H1 (cell line): ENCODE measurements at regions not wholly inside any gene's neighbourhood (a gene's known extent, or its start where the extent isn't known, plus 50 kb on each side); places are given as distances from the start of the nearest gene placed in this dataset.
A peak's percentile ranks its signal among the peaks of the same experiment; 100 is the strongest.

Experiments used
- CTCF ChIA-PET: fragments of 300-600 bp; sonication (Branson Sonifier 250); formaldehyde crosslinking; loops from one replicate; lab custom pipeline; 2021; ENCODE audit not compliant: partially characterized antibody; lab: Charles Lee
- POLR2A ChIA-PET: fragments of 300-600 bp; sonication (Branson Sonifier 250); formaldehyde crosslinking; loops from one replicate; lab custom pipeline; 2021; ENCODE audit warnings: inconsistent platforms; ENCODE audit not compliant: partially characterized antibody; lab: Charles Lee
- DNase-seq, 2 experiments: peaks; one replicate each; pipeline versions ENCODE4 v3.0.0 to v3.0.0-alpha.2; 2010 to 2022; ENCODE audit warnings: low spot score in 2 of 2, low read depth in 1 of 2, mixed read lengths in 1 of 2
- FAIRE-seq: peaks from 2 replicates; lab custom pipeline; 2011; peaks lifted over from hg19 to GRCh38; lab: Jason Lieb, UNC
- H2AFZ ChIP-seq: 2 replicates; pipeline ENCODE4 v1.8.1; 2012; ENCODE audit warnings: low read length, inconsistent platforms
- H2AK5ac ChIP-seq: 2 replicates; pipeline ENCODE4 v1.6.1; 2013; ENCODE audit warnings: low read depth, low read length
- H2BK120ac ChIP-seq: replicated peaks from 2 replicates; pipeline ENCODE3; 2013; ENCODE audit warnings: low read depth, low read length, inconsistent platforms
- H2BK12ac ChIP-seq: 2 replicates; pipeline ENCODE4 v1.6.1; 2013; ENCODE audit warnings: low read depth, low read length
- H2BK15ac ChIP-seq: 2 replicates; pipeline ENCODE4 v1.6.1; 2013; ENCODE audit warnings: low read length
- H2BK20ac ChIP-seq: 2 replicates; pipeline ENCODE4 v1.6.1; 2013; ENCODE audit warnings: low read length
- H2BK5ac ChIP-seq: 2 replicates; pipeline ENCODE4 v1.6.1; 2013; ENCODE audit warnings: low read depth, low read length
- H3K14ac ChIP-seq: 2 replicates; pipeline ENCODE4 v1.6.1; 2013; ENCODE audit warnings: inconsistent platforms; ENCODE audit not compliant: insufficient read length
- H3K18ac ChIP-seq: 2 replicates; pipeline ENCODE4 v1.6.1; 2013; ENCODE audit warnings: low read length; ENCODE audit errors: extremely low read depth
- H3K23ac ChIP-seq: 2 replicates; pipeline ENCODE4 v1.6.1; 2013; ENCODE audit warnings: inconsistent platforms; ENCODE audit not compliant: insufficient read length
- H3K23me2 ChIP-seq: 2 replicates; pipeline ENCODE4 v1.6.1; 2013; ENCODE audit warnings: low read depth, low read length
- H3K27ac ChIP-seq: 2 replicates; pipeline ENCODE4 v1.6.1; 2011; ENCODE audit warnings: low read depth, low read length, inconsistent platforms
- H3K27me3 ChIP-seq, 4 experiments: replicated peaks in 1 of 4; 1 replicate in 1 of 4; 2 replicates in 3 of 4; pipeline versions ENCODE4 v1.6.1 to v1.8.1; 2011 to 2013; ENCODE audit warnings: low read length in 3 of 4, mild to moderate bottlenecking in 3 of 4, inconsistent platforms in 2 of 4, mixed read lengths in 2 of 4, moderate library complexity in 1 of 4; ENCODE audit not compliant: control insufficient read depth in 3 of 4, insufficient read depth in 3 of 4; ENCODE audit errors: extremely low read depth in 1 of 4
- H3K36me3 ChIP-seq, 4 experiments: 2 replicates each; pipeline versions ENCODE4 v1.6.1 to v1.8.1; 2011 to 2013; ENCODE audit warnings: mild to moderate bottlenecking in 4 of 4, low read length in 3 of 4, moderate library complexity in 2 of 4, control low read depth in 1 of 4, inconsistent platforms in 1 of 4; ENCODE audit not compliant: insufficient read depth in 4 of 4, control insufficient read depth in 2 of 4
- H3K4ac ChIP-seq: replicated peaks from 2 replicates; pipeline ENCODE3; 2013; ENCODE audit warnings: low read length, low read depth, mixed read lengths, inconsistent platforms; ENCODE audit not compliant: insufficient read length
- H3K4me1 ChIP-seq, 4 experiments: replicated peaks in 1 of 4; 1 replicate in 1 of 4; 2 replicates in 3 of 4; pipeline versions ENCODE4 v1.6.1 to v1.8.1; 2011 to 2013; ENCODE audit warnings: low read length in 3 of 4, inconsistent platforms in 2 of 4, mixed read lengths in 1 of 4; ENCODE audit not compliant: insufficient read depth in 4 of 4, control insufficient read depth in 3 of 4
- H3K4me2 ChIP-seq, 2 experiments: 2 replicates each; pipeline versions ENCODE4 v1.6.1 to v1.8.1; 2011 to 2013; ENCODE audit warnings: low read depth in 2 of 2, low read length in 2 of 2, control low read depth in 1 of 2, inconsistent platforms in 1 of 2, mild to moderate bottlenecking in 1 of 2; ENCODE audit not compliant: insufficient read depth in 1 of 2
- H3K4me3 ChIP-seq, 4 experiments: fragments of 200-600, 300-600 bp in 1 of 4; sonication (generic), shearing (Covaris generic), sonication (Bioruptor Twin) in 1 of 4; 2 replicates each; pipeline versions ENCODE4 v1.5.1 to v1.8.1; 2011 to 2016; ENCODE audit warnings: low read length in 4 of 4, low read depth in 3 of 4, control low read depth in 2 of 4, inconsistent platforms in 2 of 4, mild to moderate bottlenecking in 2 of 4, mixed read lengths in 1 of 4, moderate library complexity in 1 of 4; ENCODE audit not compliant: insufficient read depth in 2 of 4; ENCODE audit errors: extremely low read depth in 1 of 4
- H3K56ac ChIP-seq: replicated peaks from 2 replicates; pipeline ENCODE3; 2013; ENCODE audit warnings: low read depth, mild to moderate bottlenecking, mixed read lengths, low read length, inconsistent platforms; ENCODE audit not compliant: insufficient read length
- H3K79me1 ChIP-seq: 2 replicates; pipeline ENCODE4 v1.6.1; 2013; ENCODE audit warnings: low read depth, low read length, control low read depth
- H3K79me2 ChIP-seq, 2 experiments: 2 replicates each; pipeline versions ENCODE4 v1.6.1 to v1.8.1; 2012 to 2013; ENCODE audit warnings: low read length in 2 of 2, mild to moderate bottlenecking in 2 of 2, inconsistent platforms in 1 of 2; ENCODE audit not compliant: insufficient read depth in 2 of 2, control insufficient read depth in 1 of 2
- H3K9ac ChIP-seq, 4 experiments: replicated peaks in 1 of 4; 1 replicate in 1 of 4; 2 replicates in 3 of 4; pipeline versions ENCODE4 v1.6.1 to v1.8.1; 2011 to 2013; ENCODE audit warnings: low read depth in 3 of 4, low read length in 3 of 4, control low read depth in 2 of 4, mild to moderate bottlenecking in 2 of 4, moderate library complexity in 2 of 4, inconsistent platforms in 1 of 4; ENCODE audit errors: extremely low read depth in 1 of 4
- H3K9me3 ChIP-seq, 2 experiments: 2 replicates each; pipeline versions ENCODE4 v1.6.1 to v1.8.1; 2012 to 2013; ENCODE audit warnings: mild to moderate bottlenecking in 2 of 2, moderate library complexity in 2 of 2, control low read depth in 1 of 2, inconsistent platforms in 1 of 2, low read depth in 1 of 2, low read length in 1 of 2, mixed read lengths in 1 of 2; ENCODE audit not compliant: insufficient read depth in 2 of 2
- H4K20me1 ChIP-seq, 2 experiments: replicated peaks in 1 of 2; 2 replicates each; pipeline versions ENCODE3 to v1.8.1; 2011 to 2013; ENCODE audit warnings: inconsistent platforms in 2 of 2, low read length in 2 of 2, mild to moderate bottlenecking in 1 of 2; ENCODE audit not compliant: insufficient read depth in 2 of 2, control insufficient read depth in 1 of 2
- H4K5ac ChIP-seq: 2 replicates; pipeline ENCODE4 v1.6.1; 2013; ENCODE audit warnings: low read length, low read depth, mixed read lengths, inconsistent platforms; ENCODE audit not compliant: insufficient read length
- H4K8ac ChIP-seq: 2 replicates; pipeline ENCODE4 v1.8.0; 2013; ENCODE audit warnings: mild to moderate bottlenecking, moderate library complexity, low read length, inconsistent platforms; ENCODE audit not compliant: insufficient read depth; ENCODE audit errors: extremely low read depth
- H4K91ac ChIP-seq: replicated peaks from 2 replicates; pipeline ENCODE3; 2013; ENCODE audit warnings: low read length, mixed read lengths, inconsistent platforms; ENCODE audit not compliant: insufficient read length
- BACH1 ChIP-seq: IDR thresholded peaks from 2 replicates; pipeline ENCODE4 v1.6.1; 2012; ENCODE audit warnings: low read length, improper control_type of control experiment
- BCL11A ChIP-seq, 2 experiments: IDR thresholded peaks; one replicate each; pipeline ENCODE4 v1.6.1; 2011; ENCODE audit warnings: low read depth in 2 of 2, low read length in 2 of 2, mild to moderate bottlenecking in 2 of 2
- CBX8 ChIP-seq: fragments of 300-800, 300-1000 bp; sonication (generic); IDR thresholded peaks from 2 replicates; pipeline ENCODE4 v1.7.1; 2016; ENCODE audit warnings: low read depth, low read length, borderline replicate concordance
- E2F6 ChIP-seq: IDR thresholded peaks from 2 replicates; pipeline ENCODE4 v1.6.1; 2012; ENCODE audit warnings: inconsistent platforms
- EGR1 ChIP-seq: IDR thresholded peaks from 2 replicates; pipeline ENCODE4 v1.6.1; 2011; ENCODE audit warnings: low read depth, low read length, borderline replicate concordance
- FOSL1 ChIP-seq: IDR thresholded peaks from 2 replicates; pipeline ENCODE4 v1.6.1; 2011; ENCODE audit warnings: mild to moderate bottlenecking, low read depth, low read length, moderate library complexity; ENCODE audit not compliant: insufficient read depth
- NANOG ChIP-seq: IDR thresholded peaks from 2 replicates; pipeline ENCODE4 v1.6.1; 2011; ENCODE audit warnings: low read length, low read depth, mild to moderate bottlenecking, inconsistent platforms; ENCODE audit not compliant: insufficient read depth, poor library complexity, severe bottlenecking
- POLR2AphosphoS5 ChIP-seq: IDR thresholded peaks from 2 replicates; pipeline ENCODE4 v1.6.1; 2011; ENCODE audit warnings: low read depth, low read length
- RBBP5 ChIP-seq: IDR thresholded peaks from 2 replicates; pipeline ENCODE4 v1.7.1; 2012; ENCODE audit warnings: low read depth, mild to moderate bottlenecking, inconsistent platforms, low read length, moderate library complexity, borderline replicate concordance
- RFX5 ChIP-seq: IDR thresholded peaks from 2 replicates; pipeline ENCODE4 v1.6.1; 2011; ENCODE audit warnings: low read depth, low read length, improper control_type of control experiment, borderline replicate concordance
- SP1 ChIP-seq: IDR thresholded peaks from 2 replicates; pipeline ENCODE4 v1.6.1; 2011; ENCODE audit warnings: low read depth, low read length
- TAF1 ChIP-seq: IDR thresholded peaks from 2 replicates; pipeline ENCODE4 v1.6.1; 2011; ENCODE audit warnings: mild to moderate bottlenecking, low read depth, low read length
- YY1 ChIP-seq: IDR thresholded peaks from 2 replicates; pipeline ENCODE4 v1.6.1; 2011; ENCODE audit warnings: low read depth, mild to moderate bottlenecking, low read length
- ZNF274 ChIP-seq: IDR thresholded peaks from 2 replicates; pipeline ENCODE4 v1.7.0; 2012; ENCODE audit warnings: low read length, borderline replicate concordance; ENCODE audit errors: extremely low read depth
- WGBS, 2 experiments: shearing (Covaris generic) in 1 of 2; methylation state at CpG; one replicate each; pipeline versions ENCODE4 v1.1.6 to v1.1.7; 2013 to 2015; ENCODE audit warnings: low lambda C conversion rate in 2 of 2, mixed read lengths in 2 of 2, inconsistent platforms in 1 of 2, low coverage in 1 of 2, missing lambda C conversion rate in 1 of 2; ENCODE audit not compliant: insufficient replicate concordance in 2 of 2, insufficient coverage in 1 of 2, insufficient read length in 1 of 2; ENCODE audit errors: extremely low coverage in 1 of 2, missing lambda C conversion rate in 1 of 2; 5-methylcytosine and 5-hydroxymethylcytosine counted together

GRCh38 chr16:79897453-79898146, 297.1 kb upstream of the MAF start:
- no peak overlapping the region for H3K27ac ChIP-seq
- 92% methylated on average over 8 of the region's 8 CpGs; no CpG with 5 or more reads in 1 of the 2 experiments for WGBS, 2 experiments
- no peak overlapping the region for H4K8ac ChIP-seq
- no peaks in the 10 kb centered on the region for H4K20me1 ChIP-seq
- H3K9me3 ChIP-seq: no peaks in the 10 kb centered on the region
- no peaks in the 10 kb centered on the region for H3K36me3 ChIP-seq
- no peak overlapping the region for H3K18ac ChIP-seq
- H3K79me1 ChIP-seq: no peaks in the 10 kb centered on the region
- no peak overlapping the region for H2BK15ac ChIP-seq
- no peak overlapping the region for H3K14ac ChIP-seq
- no peak overlapping the region for H3K4me2 ChIP-seq
- FAIRE-seq (no peak), DNase-seq (no peak)
- no peak overlapping the region for H4K5ac ChIP-seq
- H4K91ac ChIP-seq: no peak overlapping the region
- 0 out of 2 replicates have a peak overlapping the region, but pooled peaks have one; percentile 32 for H2AFZ ChIP-seq
- no peak overlapping the region for H3K4ac ChIP-seq
- H3K23me2 ChIP-seq: no peaks in the 10 kb centered on the region
- no peak overlapping the region for H2AK5ac ChIP-seq
- H3K23ac ChIP-seq: no peak overlapping the region
- H3K79me2 ChIP-seq: no peaks in the 10 kb centered on the region
- no peaks in the 10 kb centered on the region for H3K27me3 ChIP-seq
- ChIA-PET POLR2A (interaction anchor here (0.6 kb wide), 1 partner anchor 1777 kb away, joined by 3 read pairs; no protein-coding TSS in a partner anchor), CTCF (interaction anchor here (0.5 to 1.8 kb wide), 4 partner anchors 12 to 979 kb away, joined by 3 to 5 read pairs (median 3); no protein-coding TSS in a partner anchor)
- H3K4me3 ChIP-seq: no peak overlapping the region
- H2BK20ac ChIP-seq: no peak overlapping the region
- no peak overlapping the region for H3K9ac ChIP-seq
- H2BK5ac ChIP-seq: no peak overlapping the region
- no peaks in the 10 kb centered on the region for H3K4me1 ChIP-seq
- no peak overlapping the region for H2BK12ac ChIP-seq
- no peak overlapping the region for H2BK120ac ChIP-seq
- H3K56ac ChIP-seq: no peak overlapping the region
- TF ChIP-seq ZNF274 (no peak), E2F6 (no peak), RFX5 (no peak), EGR1 (no peak), TAF1 (no peak), RBBP5 (no peak), NANOG (no peak), CBX8 (no peak), POLR2AphosphoS5 (no peak), FOSL1 (no peak), BCL11A (IDR thresholded peaks at IDR 0.05; ENCODE audit: low read depth in 2 of 2, low read length in 2 of 2) (no peak), YY1 (no peak), SP1 (no peak), BACH1 (no peak)
